BLaER1 treated with 17β-estradiol and CSF1 and Interleukin-3, amounts not matched to agents 10 nM and 100 nM (cell line): ENCODE measurements at regions not wholly inside any gene's neighbourhood (a gene's known extent, or its start where the extent isn't known, plus 50 kb on each side); places are given as distances from the start of the nearest gene placed in this dataset.
A peak's percentile ranks its signal among the peaks of the same experiment; 100 is the strongest.
"Not testable (repeated sequence)": the region's sequence is repeated elsewhere in the genome, so short reads cannot be mapped to it uniquely, and the experiment has no call there.

Experiments
- H3K27ac ChIP-seq, 11 experiments: shearing (Covaris generic); formaldehyde crosslinking; 2 replicates each; pipeline ENCODE4 v1.8.1; 2022
- H3K27me3 ChIP-seq, 11 experiments: shearing (Covaris generic); formaldehyde crosslinking; 2 replicates each; pipeline ENCODE4 v1.8.1; 2022
- H3K36me3 ChIP-seq, 11 experiments: shearing (Covaris generic); formaldehyde crosslinking; 2 replicates each; pipeline ENCODE4 v1.8.1; 2022
- H3K4me1 ChIP-seq, 10 experiments: shearing (Covaris generic); formaldehyde crosslinking; 2 replicates each; pipeline ENCODE4 v1.8.1; 2022
- H3K4me2 ChIP-seq, 11 experiments: shearing (Covaris generic); formaldehyde crosslinking; 2 replicates each; pipeline ENCODE4 v1.8.1; 2022
- H3K4me3 ChIP-seq, 10 experiments: shearing (Covaris generic); formaldehyde crosslinking; 2 replicates each; pipeline ENCODE4 v1.8.1; 2022
- H3K9ac ChIP-seq, 11 experiments: shearing (Covaris generic); formaldehyde crosslinking; 2 replicates each; pipeline ENCODE4 v1.8.1; 2022
- H3K9me3 ChIP-seq, 11 experiments: shearing (Covaris generic); formaldehyde crosslinking; replicated peaks in 1 of 11; 2 replicates each; pipeline ENCODE4 v1.8.1; 2022
- H4K20me1 ChIP-seq, 11 experiments: shearing (Covaris generic); formaldehyde crosslinking; 2 replicates each; pipeline ENCODE4 v1.8.1; 2022
- Cebpa-rat ChIP-seq, 11 experiments: shearing (Covaris generic); IDR thresholded peaks; 2 replicates each; pipeline ENCODE4 v1.8.1; 2022

DNA sequence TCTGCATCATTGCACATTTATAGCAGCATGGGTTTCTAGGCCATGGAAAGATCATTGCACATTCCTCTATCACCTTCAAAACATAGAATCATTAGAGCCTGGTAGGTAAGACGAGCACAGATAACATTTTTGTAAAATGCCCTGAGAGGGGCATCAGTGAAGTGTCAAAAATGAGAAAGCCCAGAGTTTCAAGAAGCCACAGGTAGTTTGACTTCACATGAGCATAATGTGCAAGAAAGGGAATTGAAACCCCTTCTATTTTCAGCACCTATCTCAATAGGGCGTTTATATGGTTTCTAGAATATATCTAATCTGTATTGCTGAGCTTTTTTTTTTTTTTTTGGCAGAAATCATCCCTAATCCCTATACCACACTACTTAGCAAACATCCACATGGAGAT is 2441.7 kb downstream of the ARAP2 start:
- Histone ChIP-seq H3K9ac (no peak overlapping the region), H3K4me3 (no peak overlapping the region), H3K27me3 (no peaks in the 10 kb centered on the region), H4K20me1 (no peaks in the 10 kb centered on the region), H3K4me2 (no peak overlapping the region), H3K27ac (no peak overlapping the region), H3K4me1 (no peaks in the 10 kb centered on the region), H3K9me3 (no peaks in the 10 kb centered on the region), H3K36me3 (no peaks in the 10 kb centered on the region)
- TF ChIP-seq Cebpa-rat (IDR thresholded peaks at IDR 0.05) = no peak

DNA sequence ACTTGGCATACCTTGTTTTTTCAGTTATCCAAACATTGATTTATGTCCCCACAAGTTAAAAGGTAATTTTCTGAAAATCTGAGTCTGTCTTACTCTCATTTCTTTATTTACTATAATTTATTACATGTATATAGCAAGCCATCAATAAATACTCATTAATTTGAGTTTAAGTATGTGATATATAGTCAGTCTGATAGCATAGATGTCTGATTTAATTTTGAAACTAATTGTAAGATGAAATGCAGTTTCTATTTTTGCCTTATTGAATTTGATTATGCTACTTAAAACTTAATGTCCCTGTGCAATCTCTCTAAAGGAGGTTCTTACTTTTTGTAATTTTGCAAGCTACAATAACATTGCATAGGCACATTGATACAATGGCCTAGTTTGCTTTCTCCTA is 2418.6 kb downstream of the ARAP2 start:
- no peak overlapping the region for H3K9ac ChIP-seq
- no peak for TF ChIP-seq Cebpa-rat (IDR thresholded peaks at IDR 0.05)
- no peak overlapping the region for H3K4me3 ChIP-seq
- H3K27me3 ChIP-seq = no peaks in the 10 kb centered on the region
- no peaks in the 10 kb centered on the region for H3K9me3 ChIP-seq
- H3K36me3 ChIP-seq = no peaks in the 10 kb centered on the region
- H3K27ac ChIP-seq = no peak overlapping the region
- no peaks in the 10 kb centered on the region for H3K4me1 ChIP-seq
- no peaks in the 10 kb centered on the region for H4K20me1 ChIP-seq
- no peak overlapping the region for H3K4me2 ChIP-seq

DNA sequence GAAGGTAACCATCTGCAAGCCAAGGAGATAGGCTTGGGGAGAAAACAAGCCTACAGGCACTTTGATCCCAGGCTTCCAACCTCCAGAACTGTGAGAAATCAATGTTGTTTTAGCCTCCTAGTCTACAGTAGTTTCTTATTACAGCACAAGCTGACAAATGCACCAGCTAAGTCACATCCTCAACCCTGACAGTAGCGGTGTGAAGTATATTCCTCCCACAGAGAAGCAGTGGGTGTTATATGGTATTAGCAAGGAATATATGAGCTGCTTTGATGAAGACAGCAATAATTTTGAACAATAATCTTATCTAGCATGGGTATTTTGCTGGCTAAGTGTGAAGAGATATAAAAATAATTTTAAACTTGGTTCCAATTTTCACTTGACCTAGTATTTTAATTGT is 2415.0 kb downstream of the ARAP2 start:
- not testable (repeated sequence) for H3K4me1 ChIP-seq, H3K4me3 ChIP-seq, H3K27me3 ChIP-seq, H3K9ac ChIP-seq, H3K27ac ChIP-seq, H3K36me3 ChIP-seq, H4K20me1 ChIP-seq, H3K4me2 ChIP-seq, H3K9me3 ChIP-seq

DNA sequence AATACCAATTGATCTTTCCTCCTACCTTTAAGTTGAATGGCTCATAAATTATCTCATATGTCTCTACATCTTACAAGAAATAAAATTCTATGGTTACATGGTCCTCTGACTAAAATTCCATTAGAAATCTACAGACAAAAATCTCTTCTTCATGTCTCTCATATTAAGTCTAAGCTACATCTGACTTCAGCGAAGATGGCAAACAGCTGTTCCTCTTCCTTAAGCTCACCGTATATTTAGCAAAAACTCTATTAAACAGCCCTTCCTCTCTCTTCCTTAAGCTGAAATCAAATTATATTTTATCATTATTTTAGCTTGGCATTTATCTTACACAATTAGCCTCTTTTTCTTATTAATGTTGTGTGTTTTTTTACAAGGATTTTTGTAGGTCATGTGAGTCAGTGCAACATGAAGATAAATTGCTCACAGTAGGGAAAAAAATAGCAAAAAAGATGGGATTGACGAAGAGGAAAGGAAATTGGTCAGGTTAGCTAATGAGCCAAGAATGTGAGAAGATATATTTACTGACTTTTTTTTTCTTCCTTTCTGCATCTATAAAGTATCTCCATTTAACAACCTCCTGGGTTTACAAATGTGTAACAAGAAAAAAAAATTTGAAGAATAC is 2412.8 kb downstream of the ARAP2 start:
- Histone ChIP-seq H3K36me3 (no peaks in the 10 kb centered on the region), H3K4me2 (no peak overlapping the region), H3K4me1 (no peaks in the 10 kb centered on the region), H3K4me3 (no peak overlapping the region), H4K20me1 (no peaks in the 10 kb centered on the region), H3K27me3 (no peaks in the 10 kb centered on the region), H3K9ac (no peak overlapping the region), H3K27ac (no peak overlapping the region), H3K9me3 (no peaks in the 10 kb centered on the region)
- TF ChIP-seq Cebpa-rat (IDR thresholded peaks at IDR 0.05) = no peak

DNA sequence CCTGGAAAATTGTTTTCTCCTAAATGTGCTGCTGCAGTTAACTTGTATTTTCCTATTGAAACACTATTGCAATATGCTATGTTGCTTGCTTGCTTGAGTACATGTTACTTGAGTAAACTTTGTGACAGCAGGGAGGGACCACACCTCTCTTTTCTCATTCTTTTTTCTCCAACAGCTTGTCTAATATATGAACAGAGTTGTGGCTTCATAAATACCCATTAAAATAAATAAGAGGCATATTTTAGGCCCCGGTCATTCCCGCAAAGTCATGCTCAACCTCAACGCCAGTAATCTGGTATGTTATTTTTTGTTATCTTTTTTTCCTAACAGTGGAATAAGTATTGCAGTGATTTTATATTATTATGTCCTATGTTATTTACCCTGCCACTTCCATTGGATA is 2408.6 kb downstream of the ARAP2 start:
- H3K4me3 ChIP-seq, H3K9ac ChIP-seq, H3K9me3 ChIP-seq, H4K20me1 ChIP-seq, H3K36me3 ChIP-seq, H3K4me2 ChIP-seq, H3K4me1 ChIP-seq, H3K27ac ChIP-seq, H3K27me3 ChIP-seq: not testable (repeated sequence)

DNA sequence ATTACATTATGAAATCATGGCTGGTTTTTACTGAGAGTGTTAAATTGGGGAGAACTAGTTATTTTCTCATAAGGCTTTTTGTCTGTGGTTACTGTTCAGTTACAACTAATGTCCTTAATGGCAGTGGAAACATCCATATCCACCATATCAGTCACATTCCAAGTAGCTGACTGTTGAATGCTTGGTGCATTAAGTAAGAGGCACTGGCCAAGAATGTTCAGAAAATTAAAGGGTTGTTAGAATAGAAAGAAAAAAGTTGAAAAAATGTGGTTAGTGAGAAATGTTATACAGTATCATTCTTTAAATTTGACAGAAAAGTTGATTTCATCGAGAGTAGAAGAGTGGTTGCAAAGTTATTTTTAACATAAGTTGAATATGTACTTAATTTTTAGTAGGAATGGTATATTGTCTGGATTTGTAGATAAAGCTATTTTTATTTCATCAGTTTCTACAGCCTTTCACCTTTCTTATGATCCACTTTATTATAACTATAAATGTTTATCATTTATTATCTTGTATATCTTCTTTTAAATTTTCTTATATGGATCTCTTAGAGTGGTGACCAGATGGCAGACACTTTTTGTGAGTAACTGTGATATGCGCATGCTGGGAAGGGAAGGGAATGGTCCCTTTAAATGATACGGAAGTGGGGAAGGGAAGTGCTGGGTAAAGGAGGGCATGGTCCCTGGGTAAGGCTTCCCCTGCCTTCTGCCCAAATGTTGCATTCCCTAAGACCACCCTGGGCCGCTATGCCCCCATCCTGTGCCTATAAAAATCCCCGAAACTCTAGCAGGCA is 2407.1 kb downstream of the ARAP2 start:
- H3K9me3 ChIP-seq = no peaks in the 10 kb centered on the region
- no peak overlapping the region for H3K27ac ChIP-seq
- H3K4me1 ChIP-seq = no peaks in the 10 kb centered on the region
- no peaks in the 10 kb centered on the region for H3K27me3 ChIP-seq
- no peak for TF ChIP-seq Cebpa-rat (IDR thresholded peaks at IDR 0.05)
- no peak overlapping the region for H3K4me2 ChIP-seq
- H3K4me3 ChIP-seq = no peak overlapping the region
- H3K9ac ChIP-seq = no peak overlapping the region
- no peaks in the 10 kb centered on the region for H4K20me1 ChIP-seq
- no peaks in the 10 kb centered on the region for H3K36me3 ChIP-seq

DNA sequence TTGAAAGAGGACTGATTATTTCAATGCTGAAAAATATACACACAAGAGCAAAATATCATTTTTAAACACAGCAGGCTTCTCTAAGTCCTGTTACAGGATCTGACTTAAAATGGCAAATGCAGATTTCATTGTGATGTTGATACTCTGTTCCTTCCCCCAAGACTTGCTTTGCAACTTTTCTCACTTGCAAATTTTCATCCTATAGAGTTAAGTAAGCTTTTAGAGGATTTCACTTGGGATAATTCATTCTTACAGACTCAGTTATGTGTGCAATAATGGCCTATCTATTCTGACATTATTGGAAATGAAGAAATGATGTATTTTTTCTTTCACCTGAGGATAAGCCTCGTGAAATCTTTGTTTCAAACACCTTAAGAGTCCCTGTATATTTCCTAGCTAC is 2403.2 kb downstream of the ARAP2 start:
- H3K9me3 ChIP-seq = peaks cover 0 to 13% (median 8%) of the 10 kb centered on the region in 11 experiments; a peak in 8 of 22 replicates
- H3K4me2 ChIP-seq = no peak overlapping the region
- no peaks in the 10 kb centered on the region for H3K36me3 ChIP-seq
- no peaks in the 10 kb centered on the region for H3K4me1 ChIP-seq
- no peak overlapping the region for H3K4me3 ChIP-seq
- TF ChIP-seq Cebpa-rat (IDR thresholded peaks at IDR 0.05) = no peak
- no peaks in the 10 kb centered on the region for H4K20me1 ChIP-seq
- no peak overlapping the region for H3K9ac ChIP-seq
- H3K27ac ChIP-seq = no peak overlapping the region
- H3K27me3 ChIP-seq = no peaks in the 10 kb centered on the region

DNA sequence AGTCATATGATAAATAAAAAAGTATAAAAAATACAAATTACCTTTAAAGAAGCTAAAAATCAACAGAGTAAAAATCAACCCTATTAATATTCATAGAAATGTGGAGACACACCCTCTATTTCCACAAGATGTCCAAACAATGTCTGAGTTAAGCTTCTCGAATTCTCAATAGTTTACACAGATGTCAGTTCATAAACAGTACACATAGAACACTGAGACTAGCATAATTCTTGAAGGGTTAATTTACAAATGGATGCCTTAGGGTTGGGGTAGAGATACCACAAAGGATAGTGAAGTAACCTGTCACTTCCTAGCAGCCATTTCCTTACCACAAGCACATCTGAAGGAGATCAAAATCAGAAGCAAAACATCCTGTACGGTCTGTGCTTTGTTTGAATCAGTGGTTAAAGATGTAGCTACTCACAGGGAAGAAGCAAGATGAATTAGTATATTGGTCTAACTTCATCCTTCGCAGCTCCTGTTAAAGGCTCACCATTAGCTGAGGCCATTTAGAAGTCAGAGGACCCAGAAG is 2393.9 kb downstream of the ARAP2 start:
- H3K36me3 ChIP-seq = no peaks in the 10 kb centered on the region
- H3K9me3 ChIP-seq = peaks cover 0 to 7% (median 6%) of the 10 kb centered on the region in 11 experiments; a peak in 8 of 22 replicates
- H3K27me3 ChIP-seq = no peaks in the 10 kb centered on the region
- TF ChIP-seq Cebpa-rat (IDR thresholded peaks at IDR 0.05) = no peak
- 0 out of 20 replicates have a peak, but pooled peaks cover 0 to 7% (median 0%) of the 10 kb centered on the region in 10 experiments for H3K4me1 ChIP-seq
- peak overlapping the region in 3 of 11 experiments; percentile 24 to 29 (median 28); a peak in 3 of 22 replicates for H3K4me2 ChIP-seq
- H4K20me1 ChIP-seq = no peaks in the 10 kb centered on the region; a peak in 1 of 22 replicates
- H3K27ac ChIP-seq = no peak overlapping the region
- no peak overlapping the region for H3K4me3 ChIP-seq
- no peak overlapping the region for H3K9ac ChIP-seq

DNA sequence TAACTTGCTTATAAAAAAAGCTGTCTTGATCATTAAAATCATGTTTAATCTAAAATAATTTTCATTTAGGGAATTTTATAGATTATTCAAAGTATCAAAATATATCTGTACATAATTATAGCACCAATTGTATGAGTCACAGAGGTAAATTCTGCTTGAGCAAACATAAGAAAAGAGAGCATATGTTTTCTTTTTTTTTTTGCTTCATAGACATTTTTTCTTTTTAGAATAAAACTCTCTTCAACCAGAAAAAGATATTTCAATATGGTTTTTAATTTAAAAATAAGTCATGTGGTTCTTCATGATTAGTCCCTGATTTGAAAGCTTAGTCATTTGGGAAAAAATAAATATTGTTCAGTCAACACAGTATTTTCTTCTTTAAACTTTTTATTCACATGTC is 2390.6 kb downstream of the ARAP2 start:
- H3K9ac ChIP-seq, H3K4me1 ChIP-seq: not testable (repeated sequence)

DNA sequence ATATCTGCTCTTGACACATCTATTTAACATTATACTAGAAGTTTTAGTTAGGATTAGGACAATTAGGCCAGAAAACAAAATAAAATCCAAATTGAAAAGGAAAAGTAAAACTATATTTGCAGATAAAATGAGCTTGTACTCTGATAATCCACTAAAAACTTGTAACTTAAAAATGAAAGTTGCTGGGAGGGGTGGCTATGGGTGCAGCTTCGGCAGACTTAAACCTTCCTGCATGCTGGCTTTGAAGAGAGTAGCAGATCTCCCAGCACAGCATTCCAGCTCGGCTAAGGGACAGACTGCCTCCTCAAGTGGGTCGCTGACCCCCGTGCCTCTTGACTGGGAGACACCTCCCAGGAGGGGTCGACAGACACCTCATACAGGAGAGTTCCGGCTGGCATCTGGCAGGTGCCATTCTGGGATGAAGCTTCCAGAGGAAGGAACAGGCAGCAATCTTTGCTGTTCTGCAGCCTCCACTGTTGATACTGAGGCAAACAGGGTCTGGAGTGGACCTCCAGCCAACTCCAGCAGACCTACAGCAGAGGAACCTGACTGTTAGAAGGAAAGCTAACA is 2379.9 kb downstream of the ARAP2 start:
- TF ChIP-seq Cebpa-rat (IDR thresholded peaks at IDR 0.05) = no peak
- no peaks in the 10 kb centered on the region for H3K36me3 ChIP-seq
- H4K20me1 ChIP-seq = no peaks in the 10 kb centered on the region
- H3K9ac ChIP-seq = no peak overlapping the region
- H3K9me3 ChIP-seq = no peaks in the 10 kb centered on the region
- no peak overlapping the region for H3K4me2 ChIP-seq
- no peak overlapping the region for H3K4me3 ChIP-seq
- H3K4me1 ChIP-seq = no peaks in the 10 kb centered on the region
- no peaks in the 10 kb centered on the region for H3K27me3 ChIP-seq
- H3K27ac ChIP-seq = no peak overlapping the region

More for the DNA sequence above, 2390.6 kb downstream of the ARAP2 start:
- not testable (repeated sequence) for H3K4me3 ChIP-seq, H4K20me1 ChIP-seq, H3K27ac ChIP-seq, H3K27me3 ChIP-seq, H3K36me3 ChIP-seq, H3K9me3 ChIP-seq, H3K4me2 ChIP-seq
